ENCODE measurements at regions not wholly inside any gene's neighbourhood (a gene's known extent, or its start where the extent isn't known, plus 50 kb on each side); places are given as distances from the start of the nearest gene placed in this dataset.

- TF ChIP-seq POLR2AphosphoS5 (IDR thresholded peaks at IDR 0.05; ENCODE audit: low read depth, low read length) (no peak), POLR2A (IDR thresholded peaks at IDR 0.05; ENCODE audit: low read depth, low read length) (no peak), TAF1 (IDR thresholded peaks at IDR 0.05; ENCODE audit: low read depth, low read length) (no peak), SPI1 (IDR thresholded peaks at IDR 0.05; ENCODE audit: low read depth, low read length) (no peak)
Observed at GRCh38 chr4:137981277-137981676, 260.9 kb downstream of the SLC7A11 start.

All from GM12891 (cell line).